Nephron (organoid): ENCODE measurements at regions not wholly inside any gene's neighbourhood (a gene's known extent, or its start where the extent isn't known, plus 50 kb on each side); places are given as distances from the start of the nearest gene placed in this dataset.
"Not testable (repeated sequence)": the region's sequence is repeated elsewhere in the genome, so short reads cannot be mapped to it uniquely, and the experiment has no call there.

ENCODE experiments used
- H3K27ac Mint-ChIP-seq, 3 experiments: 2 replicates each; pipeline ENCODE4 v1.8.0; 2020; ENCODE audit warnings: mixed read lengths in 3 of 3, mild to moderate bottlenecking in 2 of 3, moderate library complexity in 1 of 3
- H3K27me3 Mint-ChIP-seq: 2 replicates; pipeline ENCODE4 v1.8.0; 2021; ENCODE audit warnings: low read depth, mild to moderate bottlenecking, moderate library complexity, mixed read lengths
- H3K36me3 Mint-ChIP-seq: 2 replicates; pipeline ENCODE4 v1.8.0; 2020; ENCODE audit warnings: low read depth, mixed read lengths
- H3K4me1 Mint-ChIP-seq: 2 replicates; pipeline ENCODE4 v1.8.0; 2020; ENCODE audit warnings: mixed read lengths
- H3K4me3 Mint-ChIP-seq, 3 experiments: 2 replicates each; pipeline ENCODE4 v1.8.0; 2020; ENCODE audit warnings: mild to moderate bottlenecking in 3 of 3, mixed read lengths in 3 of 3, moderate library complexity in 2 of 3
- H3K9me3 Mint-ChIP-seq: 2 replicates; pipeline ENCODE4 v1.8.0; 2020; ENCODE audit warnings: mixed read lengths
- CTCF ChIP-seq, 3 experiments: fragments of 200-600 bp; sonication (generic); IDR thresholded peaks; one replicate each; pipeline ENCODE4 v1.5.0; 2021; ENCODE audit warnings: antibody characterized with exemption in 3 of 3; ENCODE audit not compliant: unreplicated experiment in 3 of 3

- Mint-ChIP-seq H3K4me3 (no peak overlapping the region), H3K36me3 (no peaks in the 10 kb centered on the region), H3K27me3 (no peaks in the 10 kb centered on the region), H3K9me3 (peaks cover 26% of the 10 kb centered on the region), H3K4me1 (no peaks in the 10 kb centered on the region), H3K27ac (no peak overlapping the region)
- no peak for TF ChIP-seq CTCF (IDR thresholded peaks at IDR 0.05; ENCODE audit: unreplicated experiment in 3 of 3)
These were observed 193.7 kb downstream of the SHCBP1 start for GRCh38 chr16:46427340-46428107.

- no peaks in the 10 kb centered on the region for H3K36me3 Mint-ChIP-seq
- no peak for TF ChIP-seq CTCF (IDR thresholded peaks at IDR 0.05; ENCODE audit: unreplicated experiment in 3 of 3)
- no peak overlapping the region for H3K27ac Mint-ChIP-seq
- H3K4me1 Mint-ChIP-seq = no peaks in the 10 kb centered on the region
- no peaks in the 10 kb centered on the region for H3K27me3 Mint-ChIP-seq
- no peak overlapping the region for H3K4me3 Mint-ChIP-seq
- peaks cover 30% of the 10 kb centered on the region for H3K9me3 Mint-ChIP-seq
These were observed 194.8 kb downstream of the SHCBP1 start for GRCh38 chr16:46426336-46426735.

DNA sequence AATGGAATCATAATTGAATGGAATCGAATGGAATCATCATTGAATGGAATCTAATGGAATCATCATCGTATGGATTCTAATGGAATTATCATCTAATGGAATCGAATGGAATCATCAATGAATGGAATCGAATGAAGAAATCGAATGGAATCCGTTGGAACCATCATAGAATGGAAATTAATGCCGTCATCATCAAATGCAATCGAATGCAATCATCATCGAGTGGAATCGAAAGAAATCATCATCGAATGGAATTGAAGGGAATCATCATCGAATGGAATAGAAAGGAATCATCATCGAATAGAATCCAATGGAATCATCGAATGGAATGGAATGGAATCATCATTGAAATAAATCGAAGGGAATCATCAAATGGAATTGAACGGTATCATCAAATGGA lies 217.2 kb downstream of the SHCBP1 start:
- Mint-ChIP-seq H3K4me3 (no peak overlapping the region), H3K36me3 (peaks cover 11% of the 10 kb centered on the region), H3K4me1 (no peaks in the 10 kb centered on the region), H3K27ac (no peak overlapping the region), H3K27me3 (no peaks in the 10 kb centered on the region), H3K9me3 (peaks cover 28% of the 10 kb centered on the region)
- TF ChIP-seq CTCF (IDR thresholded peaks at IDR 0.05; ENCODE audit: unreplicated experiment in 3 of 3) = no peak

- H3K36me3 Mint-ChIP-seq, H3K27me3 Mint-ChIP-seq, H3K9me3 Mint-ChIP-seq, H3K4me1 Mint-ChIP-seq, H3K27ac Mint-ChIP-seq, H3K4me3 Mint-ChIP-seq: not testable (repeated sequence)
These were observed 222.6 kb downstream of the SHCBP1 start for GRCh38 chr16:46398559-46398958.

DNA sequence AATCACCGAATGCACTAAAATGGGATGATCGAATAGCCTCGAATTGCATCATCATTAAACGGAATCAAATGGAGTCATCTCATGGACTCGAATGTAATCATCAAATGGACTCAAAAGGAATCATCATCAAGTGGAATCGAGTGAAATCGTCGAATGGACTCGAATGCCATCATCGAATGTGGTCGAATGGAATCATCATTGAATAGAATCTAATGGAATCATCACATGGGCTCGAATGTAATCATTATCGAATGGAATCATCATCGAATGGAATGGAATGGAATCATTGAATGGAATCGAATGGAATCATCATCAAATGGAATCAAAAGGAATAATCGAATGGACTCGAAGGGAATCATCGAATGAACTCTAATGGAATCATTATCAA lies 224.3 kb downstream of the SHCBP1 start:
- not testable (repeated sequence) for H3K27ac Mint-ChIP-seq, H3K4me1 Mint-ChIP-seq, H3K27me3 Mint-ChIP-seq, H3K36me3 Mint-ChIP-seq, H3K4me3 Mint-ChIP-seq
- peaks cover 11% of the 10 kb centered on the region for H3K9me3 Mint-ChIP-seq

DNA sequence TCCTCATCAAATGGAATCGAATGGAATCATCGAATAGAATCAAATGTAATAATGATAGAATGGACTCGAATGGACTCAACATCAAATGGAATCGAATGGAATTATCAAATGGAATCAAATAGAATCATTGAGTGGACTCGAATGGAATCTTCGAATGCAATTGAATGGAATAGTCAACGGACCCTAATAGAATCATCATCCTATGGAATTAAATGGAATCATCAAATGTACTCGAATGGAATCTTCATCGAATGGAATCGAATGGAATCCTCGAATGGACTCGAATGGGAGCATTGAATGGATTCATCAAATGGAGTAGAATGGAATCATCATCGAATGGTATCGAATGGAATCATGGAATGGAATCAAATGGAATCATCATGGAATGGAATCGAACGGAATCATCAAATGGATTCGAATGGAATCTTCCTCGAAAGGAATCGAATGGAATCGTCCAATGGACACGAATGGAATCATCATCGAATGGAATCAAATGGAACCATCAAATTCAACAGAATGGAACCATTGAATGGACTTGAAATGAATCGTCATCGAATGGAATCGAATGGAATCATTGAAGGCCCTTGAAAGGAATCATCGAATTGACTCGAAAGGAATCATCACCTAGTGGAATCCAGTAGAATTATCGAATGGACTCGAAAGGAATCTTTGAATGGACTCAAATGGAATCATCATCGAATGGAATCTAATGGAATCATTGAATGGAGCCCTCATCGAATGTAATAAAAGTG lies 224.9 kb downstream of the SHCBP1 start:
- H3K4me3 Mint-ChIP-seq, H3K27ac Mint-ChIP-seq, H3K36me3 Mint-ChIP-seq, H3K4me1 Mint-ChIP-seq, H3K27me3 Mint-ChIP-seq: not testable (repeated sequence)
- H3K9me3 Mint-ChIP-seq = peaks cover 11% of the 10 kb centered on the region

DNA sequence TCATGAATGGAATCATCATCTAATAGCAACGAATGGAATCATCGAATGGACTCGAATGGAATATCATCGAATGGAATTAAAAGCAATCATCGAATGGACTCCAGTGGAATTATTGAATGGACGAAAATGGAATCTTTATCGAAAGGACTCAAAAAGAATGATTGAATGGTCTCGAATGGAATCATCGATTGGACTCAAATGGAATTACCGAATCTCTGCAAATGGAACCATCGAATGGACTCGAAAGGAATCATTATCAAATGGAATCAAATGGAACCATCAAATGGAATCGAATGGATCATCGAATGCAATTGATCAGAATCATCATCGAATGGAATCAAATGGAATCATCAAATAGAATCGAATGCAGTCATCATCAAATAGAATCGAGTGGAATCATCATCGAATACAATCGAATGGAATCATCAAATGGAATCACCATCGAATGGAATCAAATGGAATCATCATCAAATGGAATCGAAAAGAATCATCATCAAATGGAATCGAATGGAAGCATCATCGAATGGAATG lies 225.7 kb downstream of the SHCBP1 start:
- peaks cover 14% of the 10 kb centered on the region for H3K9me3 Mint-ChIP-seq
- not testable (repeated sequence) for H3K4me1 Mint-ChIP-seq, H3K36me3 Mint-ChIP-seq, H3K27ac Mint-ChIP-seq, H3K27me3 Mint-ChIP-seq, H3K4me3 Mint-ChIP-seq

DNA sequence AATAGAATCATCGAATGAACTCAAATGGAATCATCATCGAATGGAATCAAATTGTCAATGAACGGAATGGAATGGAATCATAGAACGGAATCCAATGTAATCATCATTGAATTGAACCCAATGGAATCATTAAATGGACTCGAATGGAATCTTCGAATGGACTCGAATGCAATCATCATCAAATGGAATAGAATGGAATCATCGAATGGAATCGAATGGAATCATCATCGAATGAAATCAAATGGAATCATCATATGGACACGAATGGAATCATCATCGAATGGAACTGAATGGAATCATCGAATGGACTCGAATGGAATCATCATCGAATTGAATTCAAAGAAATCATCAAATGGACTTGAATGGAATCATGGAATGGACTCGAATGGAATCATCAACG lies 226.2 kb downstream of the SHCBP1 start:
- H3K9me3 Mint-ChIP-seq = peaks cover 14% of the 10 kb centered on the region
- H3K4me3 Mint-ChIP-seq, H3K27ac Mint-ChIP-seq, H3K36me3 Mint-ChIP-seq, H3K4me1 Mint-ChIP-seq, H3K27me3 Mint-ChIP-seq: not testable (repeated sequence)

GRCh38 chr16:46394149-46394548 lies 227.0 kb downstream of the SHCBP1 start:
- H3K36me3 Mint-ChIP-seq, H3K4me3 Mint-ChIP-seq, H3K27me3 Mint-ChIP-seq, H3K4me1 Mint-ChIP-seq, H3K27ac Mint-ChIP-seq: not testable (repeated sequence)
- H3K9me3 Mint-ChIP-seq = peaks cover 14% of the 10 kb centered on the region

DNA sequence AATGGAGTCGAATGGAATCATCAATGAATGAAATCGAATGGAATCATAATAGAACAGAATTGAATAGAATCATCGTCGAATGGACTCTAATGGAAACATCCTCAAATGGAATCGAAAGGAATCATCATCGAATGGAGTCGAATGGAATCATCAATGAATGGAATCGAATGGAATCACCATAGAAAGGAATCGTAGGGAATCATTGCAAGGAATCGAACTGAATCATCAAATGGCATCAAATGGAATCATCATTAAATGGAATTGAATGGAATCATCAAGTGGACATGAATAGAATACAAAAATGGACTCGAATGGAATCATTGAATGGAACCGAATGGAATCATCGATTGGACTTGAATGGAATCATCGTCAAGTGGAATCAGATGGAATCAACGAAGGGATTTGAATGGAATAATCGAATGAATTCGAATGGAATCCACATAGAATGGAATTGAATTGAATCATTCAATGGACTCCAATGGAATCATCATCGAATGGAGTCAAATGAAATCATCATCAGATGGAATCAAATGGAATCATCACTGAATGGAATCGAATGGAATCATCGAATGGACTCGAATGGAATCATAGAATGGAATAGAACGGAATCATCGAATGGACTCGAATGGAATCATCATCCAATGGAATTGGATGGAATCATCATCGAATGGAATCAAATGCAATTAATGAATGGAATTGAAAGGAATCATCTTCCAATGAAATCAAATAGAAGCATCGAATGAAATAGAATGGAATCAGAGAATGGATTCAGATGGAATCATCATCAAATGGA lies 228.1 kb downstream of the SHCBP1 start:
- not testable (repeated sequence) for H3K27ac Mint-ChIP-seq, H3K4me3 Mint-ChIP-seq, H3K36me3 Mint-ChIP-seq, H3K27me3 Mint-ChIP-seq, H3K4me1 Mint-ChIP-seq
- H3K9me3 Mint-ChIP-seq = peaks cover 14% of the 10 kb centered on the region
